ENCODE measurements at regions not wholly inside any gene's neighbourhood (a gene's known extent, or its start where the extent isn't known, plus 50 kb on each side); places are given as distances from the start of the nearest gene placed in this dataset.

DNA sequence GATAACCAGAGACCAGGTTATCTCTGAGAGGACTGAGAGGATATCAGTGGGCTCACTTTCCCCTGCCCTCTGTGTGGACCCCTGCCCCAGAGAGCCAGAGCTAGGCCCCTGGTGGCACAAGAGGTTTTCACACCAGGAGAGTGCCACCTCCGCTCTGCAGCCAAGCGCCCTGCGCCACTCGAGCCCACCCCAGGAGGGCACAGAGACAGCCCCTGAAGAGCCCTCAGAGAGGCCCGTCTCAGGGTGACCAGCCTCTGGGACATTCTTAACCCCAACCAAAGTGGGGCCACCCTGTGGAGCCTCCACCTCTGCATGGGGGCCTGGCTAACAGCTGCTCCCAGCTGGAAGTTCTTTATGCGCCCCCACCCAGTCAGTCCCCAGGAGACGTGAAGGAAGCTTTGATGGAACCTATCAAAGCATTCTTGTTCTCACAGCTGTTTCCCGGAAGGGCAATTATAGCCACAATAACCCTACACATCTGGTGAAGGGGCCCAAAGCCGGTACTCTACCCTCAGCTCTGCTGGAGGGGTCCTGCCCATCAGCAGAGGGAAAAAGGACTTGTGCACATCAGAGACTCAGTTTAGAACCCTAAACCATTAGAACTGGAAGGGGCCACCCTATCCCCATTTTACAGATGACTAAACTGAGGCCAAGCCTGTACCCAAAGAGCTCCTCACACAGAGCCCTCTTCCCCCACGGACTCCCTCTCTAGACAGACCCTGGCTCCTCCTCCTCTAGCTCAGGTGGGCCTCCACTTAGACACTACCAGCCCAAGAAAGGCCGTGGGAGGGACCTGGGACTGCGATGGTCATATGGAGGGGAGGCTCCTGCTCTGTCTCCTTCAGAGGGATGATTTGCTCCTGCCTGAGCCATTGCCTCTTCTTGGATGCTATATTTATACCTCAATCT lies 101.1 kb downstream of the ZFP36L2 start:
- Histone ChIP-seq H3K9ac (replicated peaks; ENCODE audit: extremely low read depth, insufficient read depth, low read length) (no peak overlapping the region), H4K20me1 (replicated peaks; ENCODE audit: control insufficient read depth, extremely low read depth, insufficient read depth, low read length) (no peaks in the 10 kb centered on the region), H3K79me2 (ENCODE audit: control insufficient read depth, insufficient read depth, low read length) (no peaks in the 10 kb centered on the region), H3K4me3 (replicated peaks in 1 of 3; ENCODE audit: insufficient read depth in 1 of 3, low read depth in 1 of 3, low read length in 3 of 3) (no peak overlapping the region), H3K27me3 (ENCODE audit: control insufficient read depth in 2 of 2, insufficient read depth in 2 of 2, low read length in 2 of 2) (no peaks in the 10 kb centered on the region), H3K36me3 (ENCODE audit: control insufficient read depth in 2 of 2, extremely low read depth in 1 of 2, insufficient read depth in 2 of 2, low read length in 2 of 2) (no peaks in the 10 kb centered on the region), H3K4me1 (ENCODE audit: control insufficient read depth, extremely low read depth, insufficient read depth, low read length) (peaks cover 3% of the 10 kb centered on the region), H3K27ac (ENCODE audit: insufficient read depth, low read depth, low read length) (no peak overlapping the region), H3K9me3 (replicated peaks; ENCODE audit: control insufficient read depth, insufficient read depth, low read length) (no peaks in the 10 kb centered on the region), H3K9me1 (replicated peaks; ENCODE audit: control insufficient read depth, extremely low read depth, insufficient read depth, low read length) (no peaks in the 10 kb centered on the region), H3K4me2 (ENCODE audit: insufficient read depth, low read length) (no peak overlapping the region), H2AFZ (ENCODE audit: low read depth, low read length) (no peak overlapping the region)
- CTCF ChIA-PET = interaction anchor here (1.0 to 2.8 kb wide), 8 partner anchors 11 to 150 kb away, joined by 3 to 19 read pairs (median 8); partner anchors contain the start of gene ZFP36L2
- no TSS peak for BruUV-seq (replicated peaks)
- POLR2A ChIA-PET = no interaction called here
- TF ChIP-seq JUN (IDR thresholded peaks at IDR 0.05; ENCODE audit: borderline replicate concordance, insufficient read depth, insufficient read length, low read depth) (no peak), GATA2 (IDR thresholded peaks at IDR 0.05; ENCODE audit: insufficient read depth, insufficient read length, low read depth, low read length) (no peak), POLR2AphosphoS5 (IDR thresholded peaks at IDR 0.05; ENCODE audit: insufficient read depth, low read depth, low read length) (no peak), MYC (IDR thresholded peaks at IDR 0.05; ENCODE audit: low read depth, low read length) (no peak), POLR2A (IDR thresholded peaks at IDR 0.05; ENCODE audit: low read depth, low read length) (no peak), EZH2 (IDR thresholded peaks at IDR 0.05; ENCODE audit: borderline replicate concordance, low read depth, low read length, severe bottlenecking) (no peak), FOS (IDR thresholded peaks at IDR 0.05; ENCODE audit: borderline replicate concordance, insufficient read depth, low read length) (no peak)
- TF ChIP-seq, protein P1, sequence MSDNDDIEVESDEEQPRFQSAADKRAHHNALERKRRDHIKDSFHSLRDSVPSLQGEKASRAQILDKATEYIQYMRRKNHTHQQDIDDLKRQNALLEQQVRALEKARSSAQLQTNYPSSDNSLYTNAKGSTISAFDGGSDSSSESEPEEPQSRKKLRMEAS (IDR thresholded peaks at IDR 0.05; ENCODE audit: insufficient read depth, insufficient read length) = no peak
- TF ChIP-seq, protein P2, sequence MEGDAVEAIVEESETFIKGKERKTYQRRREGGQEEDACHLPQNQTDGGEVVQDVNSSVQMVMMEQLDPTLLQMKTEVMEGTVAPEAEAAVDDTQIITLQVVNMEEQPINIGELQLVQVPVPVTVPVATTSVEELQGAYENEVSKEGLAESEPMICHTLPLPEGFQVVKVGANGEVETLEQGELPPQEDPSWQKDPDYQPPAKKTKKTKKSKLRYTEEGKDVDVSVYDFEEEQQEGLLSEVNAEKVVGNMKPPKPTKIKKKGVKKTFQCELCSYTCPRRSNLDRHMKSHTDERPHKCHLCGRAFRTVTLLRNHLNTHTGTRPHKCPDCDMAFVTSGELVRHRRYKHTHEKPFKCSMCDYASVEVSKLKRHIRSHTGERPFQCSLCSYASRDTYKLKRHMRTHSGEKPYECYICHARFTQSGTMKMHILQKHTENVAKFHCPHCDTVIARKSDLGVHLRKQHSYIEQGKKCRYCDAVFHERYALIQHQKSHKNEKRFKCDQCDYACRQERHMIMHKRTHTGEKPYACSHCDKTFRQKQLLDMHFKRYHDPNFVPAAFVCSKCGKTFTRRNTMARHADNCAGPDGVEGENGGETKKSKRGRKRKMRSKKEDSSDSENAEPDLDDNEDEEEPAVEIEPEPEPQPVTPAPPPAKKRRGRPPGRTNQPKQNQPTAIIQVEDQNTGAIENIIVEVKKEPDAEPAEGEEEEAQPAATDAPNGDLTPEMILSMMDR (IDR thresholded peaks at IDR 0.05; ENCODE audit: extremely low read depth in 1 of 2, insufficient read depth in 1 of 2, low read depth in 1 of 2, low read length in 2 of 2) = no peak
- intact Hi-C loops (cut with micrococcal nuclease) = no loop called here
- dilution Hi-C loops (cut with MboI; ENCODE audit: extremely low pct_ligation_motif_present, low sequenced_read_pairs) = no loop called here
- FAIRE-seq = no peak
- DNase-seq (ENCODE audit: low read depth, low spot score) = no peak

Data from endothelial cell of umbilical vein (primary cell).